GM19328 (cell line): ENCODE measurements at regions not wholly inside any gene's neighbourhood (a gene's known extent, or its start where the extent isn't known, plus 50 kb on each side); places are given as distances from the start of the nearest gene placed in this dataset.

Experiments
- ATAC-seq: cut with Tn5 transposase; IDR thresholded peaks from one replicate; pipeline ENCODE4 v1.9.1; 2021; ENCODE audit warnings: mild to moderate bottlenecking, moderate library complexity; ENCODE audit not compliant: unreplicated experiment

DNA sequence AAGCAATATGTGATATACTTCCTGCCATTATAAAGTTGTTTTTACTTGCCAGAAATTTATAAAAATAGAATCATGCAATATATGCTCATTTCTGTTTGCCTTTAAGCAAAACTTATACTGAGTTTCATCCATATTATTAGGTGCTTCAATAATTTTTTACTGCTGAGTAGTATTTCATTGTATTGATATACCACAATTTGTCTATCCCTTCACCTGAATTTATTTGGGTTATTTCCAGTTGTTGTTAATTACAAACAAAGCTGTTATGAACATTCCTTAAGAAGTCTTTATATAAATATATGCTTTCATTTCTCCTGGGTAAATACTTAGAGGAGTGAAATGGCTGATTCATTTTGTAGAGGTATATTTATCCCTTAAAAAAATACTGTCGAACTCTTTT is 864.1 kb downstream of the HACE1 start:
- no peak for ATAC-seq

DNA sequence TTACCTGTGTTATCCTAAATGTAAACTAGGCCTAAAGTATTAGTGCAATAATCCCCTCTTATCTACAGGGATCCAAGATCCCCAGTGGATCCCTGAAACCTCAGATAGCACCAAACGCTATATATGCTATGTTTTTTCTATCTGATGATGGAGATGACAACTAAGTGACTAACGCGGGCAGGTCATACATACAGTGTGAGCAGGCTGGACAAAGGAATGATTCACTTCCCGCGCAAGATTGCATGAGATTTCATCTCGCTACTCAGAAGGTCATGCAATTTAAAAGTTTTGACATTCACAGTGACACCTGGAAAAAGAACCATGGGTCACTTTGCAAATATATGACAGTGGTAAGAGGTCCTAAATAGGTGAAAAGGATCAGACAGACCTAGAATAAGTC is 875.9 kb downstream of the HACE1 start:
- no peak for ATAC-seq

DNA sequence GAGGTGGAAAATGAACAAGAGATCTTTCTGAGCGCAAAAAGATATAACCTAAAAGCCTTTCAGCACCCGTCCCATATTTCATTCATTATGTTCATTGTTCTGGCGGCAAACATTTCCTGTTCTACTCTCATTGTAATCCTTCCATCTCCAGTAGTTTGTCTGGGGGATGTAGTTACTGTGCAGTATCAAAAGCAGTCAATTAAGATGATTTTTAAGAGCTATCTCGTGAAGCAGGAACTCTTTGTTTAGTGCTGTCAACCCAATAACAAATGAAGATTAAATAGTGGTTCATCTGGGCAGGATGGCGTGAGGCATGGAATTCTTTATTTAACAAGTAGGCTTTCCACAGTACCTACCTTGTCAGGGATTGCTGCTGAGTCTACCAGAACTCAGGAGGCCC is 876.7 kb downstream of the HACE1 start:
- ATAC-seq: no peak

- no peak for ATAC-seq
Observed at GRCh38 chr6:103982574-103982973, 877.1 kb downstream of the HACE1 start.

- no peak for ATAC-seq
Observed at GRCh38 chr6:103979308-103979707, 880.4 kb downstream of the HACE1 start.

- no peak for ATAC-seq
Observed at GRCh38 chr6:103937389-103937788, 922.3 kb downstream of the HACE1 start.

DNA sequence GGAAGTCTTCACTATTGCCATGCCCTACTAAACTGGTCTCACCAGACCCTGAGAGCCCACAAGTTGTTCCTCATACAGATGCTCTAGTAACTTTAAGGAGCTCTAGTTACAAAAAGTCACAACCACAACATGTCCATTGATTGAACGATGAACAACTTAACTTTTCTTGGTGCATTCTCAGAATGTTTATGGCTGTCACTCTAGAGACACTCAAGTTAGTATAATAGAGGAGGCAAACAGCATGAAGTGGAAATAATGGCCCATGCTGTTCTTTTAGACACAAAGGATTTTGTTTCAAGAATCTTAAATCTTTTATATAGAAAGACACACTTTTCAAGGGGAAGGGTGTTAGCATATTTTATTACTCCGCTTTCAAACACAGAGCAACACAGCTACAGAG is 934.4 kb downstream of the HACE1 start:
- no peak for ATAC-seq

DNA sequence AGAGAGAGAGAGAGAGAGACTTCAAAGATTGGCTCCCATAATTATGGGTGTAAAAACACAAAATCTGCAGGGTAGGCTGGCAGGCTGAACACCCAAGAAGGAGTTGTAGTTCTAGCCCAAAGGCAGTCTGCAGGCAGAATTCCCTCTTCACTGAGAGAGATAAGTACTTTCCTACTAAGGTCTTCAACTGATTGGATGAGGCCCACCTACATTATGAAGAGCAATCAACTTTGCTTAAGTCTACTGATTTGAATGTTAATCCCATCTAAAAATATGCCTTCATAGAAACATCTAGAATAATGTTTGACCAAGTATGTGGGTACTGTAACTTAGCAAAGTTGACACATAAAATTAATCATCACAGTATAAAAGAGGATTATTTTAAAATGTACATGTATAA is 949.7 kb downstream of the HACE1 start:
- no peak for ATAC-seq

GRCh38 chr6:103908898-103909297 is 950.8 kb downstream of the HACE1 start:
- no peak for ATAC-seq

DNA sequence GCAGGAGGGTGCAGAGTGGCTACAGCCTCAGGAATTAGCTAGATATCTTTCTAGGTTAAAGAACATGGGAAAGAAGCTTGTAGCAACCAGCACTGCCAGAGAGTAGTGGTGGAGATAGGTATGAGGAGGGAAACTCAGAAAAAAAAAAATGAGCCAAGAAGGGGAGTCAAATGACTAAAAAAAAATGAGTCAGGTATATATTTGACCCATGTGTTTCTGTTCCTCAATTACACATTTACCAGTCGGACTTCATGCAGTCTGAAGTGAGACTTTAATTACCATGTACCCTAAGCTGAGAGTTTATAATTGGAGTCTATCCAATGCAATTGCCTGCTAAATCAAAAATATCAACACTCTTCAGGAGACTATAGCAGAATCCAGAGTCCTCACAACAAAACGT is 964.6 kb downstream of the HACE1 start:
- no peak for ATAC-seq

GRCh38 chr6:103893141-103893581 is 966.6 kb downstream of the HACE1 start:
- no peak for ATAC-seq

DNA sequence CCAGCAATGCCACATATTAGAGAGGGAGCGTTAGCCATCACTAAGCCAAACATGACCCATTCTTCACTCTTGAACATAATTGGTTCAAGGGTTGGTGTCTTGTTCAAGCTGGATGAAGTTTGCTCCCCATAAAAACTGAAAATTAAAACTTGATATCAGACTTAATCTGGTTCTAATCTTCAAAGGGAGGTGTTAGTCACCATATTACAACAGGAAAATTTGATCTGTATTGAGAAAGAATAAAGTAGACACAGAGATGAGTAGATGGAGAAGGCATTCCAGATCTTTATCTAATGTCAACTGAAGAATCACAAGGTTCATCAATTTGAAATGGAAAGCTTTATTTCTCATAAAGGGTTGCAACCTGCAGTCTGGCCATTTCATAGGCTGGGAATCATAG is 972.8 kb downstream of the HACE1 start:
- no peak for ATAC-seq

DNA sequence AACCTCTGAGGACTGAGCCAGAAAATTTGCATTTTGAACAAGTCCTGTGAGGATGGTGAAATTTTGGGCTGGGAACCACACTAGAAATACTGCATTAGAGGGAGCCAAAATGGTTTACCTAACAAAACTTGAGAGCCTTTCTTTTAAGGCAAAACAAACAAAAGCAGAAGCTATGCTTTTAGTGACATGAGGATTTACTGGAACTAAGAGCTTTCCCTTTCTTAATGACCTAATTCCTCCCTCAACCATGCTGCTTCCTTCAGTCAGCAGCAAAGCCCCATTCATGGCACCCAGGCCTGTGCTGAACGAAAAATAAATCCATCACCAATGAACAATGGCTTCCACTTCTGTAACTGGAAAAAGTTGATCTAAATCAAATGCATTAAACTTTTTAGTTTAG is 974.3 kb downstream of the HACE1 start:
- ATAC-seq: no peak

- no peak for ATAC-seq
Observed at GRCh38 chr6:103879800-103880199, 979.9 kb downstream of the HACE1 start.

DNA sequence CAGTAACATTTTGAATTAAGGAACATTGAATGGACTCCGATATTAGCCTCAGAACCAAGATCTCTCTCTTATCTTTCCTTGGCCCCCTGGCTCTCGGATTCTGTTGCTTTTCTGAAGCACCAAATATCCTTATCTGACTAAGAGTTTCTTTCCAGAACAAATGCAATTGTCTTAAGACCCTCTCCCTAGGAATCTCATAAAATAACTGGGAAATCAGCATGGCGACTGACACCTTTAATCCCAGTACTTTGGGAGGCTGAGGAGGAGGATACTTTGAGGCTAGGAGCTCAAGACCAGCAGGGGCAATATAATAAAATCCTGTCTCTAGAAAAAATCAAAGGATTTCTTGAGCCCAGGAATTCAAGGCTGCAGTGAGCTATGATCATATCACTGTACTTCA is 984.5 kb downstream of the HACE1 start:
- no peak for ATAC-seq

DNA sequence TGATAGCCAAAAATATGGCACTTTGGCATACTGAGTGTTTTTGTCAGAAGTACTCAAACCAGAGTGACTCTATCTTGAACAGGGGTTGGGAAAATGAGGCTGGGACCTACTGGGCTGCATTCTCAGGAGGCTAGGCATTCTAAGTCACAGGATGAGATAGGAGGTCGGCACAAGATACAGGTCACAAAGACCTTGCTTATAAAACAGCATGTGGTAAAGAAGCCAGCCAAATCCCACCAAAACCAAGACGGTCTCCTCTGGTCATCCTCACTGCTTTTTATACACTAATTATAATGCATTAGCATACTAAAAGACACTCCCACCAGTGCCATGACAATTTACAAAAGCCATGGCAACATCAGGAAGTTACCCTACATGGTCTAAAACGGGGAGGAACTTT is 985.1 kb downstream of the HACE1 start:
- no peak for ATAC-seq

DNA sequence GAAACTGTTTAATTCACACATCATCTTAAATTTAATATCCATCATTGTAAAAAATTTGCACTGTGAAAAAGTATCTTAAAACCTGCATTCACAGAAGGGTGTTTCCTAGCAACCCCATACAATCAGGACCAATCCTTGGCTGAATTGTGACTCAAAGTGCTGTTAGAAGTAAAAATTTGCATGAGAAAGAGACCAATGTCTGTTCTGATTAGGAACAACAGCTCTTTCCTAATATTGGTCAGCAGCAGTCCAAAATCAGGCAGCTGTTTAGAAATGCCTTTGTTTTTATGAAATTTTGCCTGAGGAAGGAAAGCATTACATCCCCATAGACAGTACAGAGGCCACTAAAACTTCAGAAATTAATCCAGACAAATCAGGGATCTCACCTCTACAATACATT is 987.0 kb downstream of the HACE1 start:
- ATAC-seq: no peak

DNA sequence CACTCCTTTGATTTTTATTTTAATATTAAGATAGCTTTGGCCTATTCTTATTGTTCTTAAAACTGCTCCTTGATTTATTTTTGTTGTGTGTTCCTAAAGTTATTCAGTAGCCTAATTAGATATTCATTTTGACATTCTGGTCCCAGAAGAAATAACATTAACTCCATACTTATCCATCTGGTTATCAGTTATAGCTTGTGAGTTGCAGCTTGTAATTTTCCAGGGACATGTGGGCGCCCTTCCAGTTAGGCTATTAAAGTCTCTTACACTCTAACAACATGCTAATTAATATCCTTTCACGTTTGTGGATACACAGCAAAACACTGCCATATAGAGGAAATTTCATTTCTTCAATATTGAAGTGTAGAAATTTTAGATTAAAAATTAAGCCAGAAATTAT is 987.5 kb downstream of the HACE1 start:
- no peak for ATAC-seq

DNA sequence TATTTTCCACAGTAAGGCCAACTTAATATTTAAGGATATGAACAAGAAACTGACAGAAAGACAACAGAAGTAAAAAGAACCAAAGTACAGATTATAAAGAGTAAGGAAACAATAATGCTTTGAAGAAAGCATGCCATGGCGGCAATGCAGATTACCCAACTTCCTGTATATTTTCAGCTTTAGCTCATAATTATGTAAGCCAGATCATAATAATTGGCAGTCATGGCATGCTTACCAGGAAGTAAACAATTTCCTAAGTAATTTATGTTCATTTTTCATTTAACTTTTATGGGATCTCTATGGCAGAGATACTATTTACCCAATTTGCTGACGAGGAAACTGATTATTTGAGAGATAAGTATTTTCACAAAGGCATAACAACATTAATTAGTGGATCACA is 988.7 kb downstream of the HACE1 start:
- ATAC-seq: no peak

DNA sequence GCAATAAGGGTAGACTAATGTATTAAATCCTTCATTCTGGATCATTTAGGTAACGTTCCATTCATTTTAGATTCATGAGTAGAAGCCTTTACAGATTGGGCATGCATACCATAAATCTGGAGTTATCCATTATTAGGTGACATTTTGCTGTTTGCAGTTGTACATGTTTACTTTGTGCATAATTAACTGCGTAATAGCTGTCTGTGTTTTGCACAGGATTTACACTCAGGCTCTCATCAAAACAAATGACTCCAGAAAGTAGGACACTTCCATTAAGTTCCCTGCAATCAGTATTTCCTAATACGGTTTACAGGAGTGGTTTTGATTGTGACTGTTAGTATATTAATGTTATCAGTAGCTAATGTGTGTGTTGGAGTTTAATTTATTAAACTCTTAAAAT is 997.4 kb downstream of the HACE1 start:
- ATAC-seq: no peak

DNA sequence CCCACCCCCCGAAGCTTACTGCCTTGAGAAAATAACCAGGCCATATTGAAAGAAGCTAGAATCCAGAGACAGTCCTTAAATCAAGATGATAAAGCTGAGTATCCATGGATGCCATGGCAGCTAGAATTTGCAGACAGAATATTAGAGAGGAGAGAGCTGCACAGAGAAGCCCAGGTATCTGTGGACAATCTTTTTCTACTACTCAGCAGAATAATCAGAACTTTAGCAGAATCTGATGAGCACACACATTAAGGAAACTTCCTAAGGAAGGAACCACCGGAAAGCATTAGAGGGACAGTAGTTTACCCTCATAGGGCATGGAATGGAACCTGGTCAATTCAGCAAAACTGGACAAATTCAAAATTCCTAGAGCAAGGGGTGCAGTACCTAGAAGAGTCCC is 1001.7 kb downstream of the HACE1 start:
- ATAC-seq: no peak

- no peak for ATAC-seq
Observed at GRCh38 chr6:103855750-103856149, 1004.0 kb downstream of the HACE1 start.

DNA sequence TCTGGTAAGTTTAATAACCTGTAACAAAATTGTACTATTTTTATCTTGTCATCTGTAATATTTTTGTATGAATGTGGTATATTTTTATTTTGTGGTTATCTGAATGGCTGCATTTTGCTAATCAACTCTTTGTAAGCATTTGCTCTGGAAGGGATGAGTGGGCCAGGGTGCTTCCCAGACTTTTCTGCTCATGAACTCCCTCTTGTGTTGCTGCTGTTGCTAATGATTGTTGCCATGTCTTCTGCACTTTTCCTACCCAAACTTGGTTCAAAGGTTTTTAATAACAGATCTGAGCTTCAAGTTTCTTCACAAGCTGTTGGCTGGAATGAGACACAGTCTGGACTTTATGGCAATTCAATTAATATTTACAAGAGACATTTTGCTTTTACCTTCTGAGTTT is 1005.7 kb downstream of the HACE1 start:
- no peak for ATAC-seq

DNA sequence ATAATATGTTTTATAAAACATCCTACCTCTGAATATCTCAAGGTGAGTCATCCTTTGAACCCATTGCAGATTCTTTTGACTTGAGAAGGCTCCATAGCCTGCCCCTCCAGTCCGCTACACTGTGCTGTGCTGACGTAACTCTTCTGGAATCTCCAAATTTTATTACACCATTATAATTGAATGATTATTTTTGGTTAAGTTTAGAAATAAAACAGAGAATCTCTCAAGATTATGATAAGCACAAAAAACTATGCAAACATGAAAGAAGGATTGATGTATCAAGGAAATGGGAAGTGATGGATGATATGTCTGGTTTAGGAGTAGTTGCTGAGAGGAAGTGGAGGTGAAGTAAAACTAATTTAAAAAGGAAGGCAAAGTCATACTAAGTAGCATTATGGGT is 1021.3 kb downstream of the HACE1 start:
- ATAC-seq: no peak
